22Rv1 (cell line): ENCODE measurements at regions not wholly inside any gene's neighbourhood (a gene's known extent, or its start where the extent isn't known, plus 50 kb on each side); places are given as distances from the start of the nearest gene placed in this dataset.

Experiments
- H3K27ac ChIP-seq: fragments of 450-650 bp; 2 replicates; pipeline ENCODE4 v1.5.1; 2017
- CTCF ChIP-seq: fragments of 450-650 bp; IDR thresholded peaks from 2 replicates; pipeline ENCODE4 v1.5.1; 2017; ENCODE audit warnings: mild to moderate bottlenecking
- ZFX ChIP-seq: fragments of 450-650 bp; IDR thresholded peaks from 2 replicates; pipeline ENCODE4 v1.6.1; 2017; ENCODE audit warnings: antibody characterized with exemption, borderline replicate concordance

GRCh38 chr20:53876470-53876869 lies 193.9 kb downstream of the BCAS1 start:
- TF ChIP-seq CTCF (no peak), ZFX (no peak)
- H3K27ac ChIP-seq, result no peak overlapping the region

- TF ChIP-seq CTCF (no peak), ZFX (no peak)
- H3K27ac ChIP-seq, result no peak overlapping the region
These were observed 194.9 kb downstream of the BCAS1 start for GRCh38 chr20:53875452-53875851.

- TF ChIP-seq CTCF (no peak), ZFX (no peak)
- H3K27ac ChIP-seq, result no peak overlapping the region
These were observed 195.7 kb downstream of the BCAS1 start for GRCh38 chr20:53874706-53875105.

GRCh38 chr20:53874104-53874503 lies 196.3 kb downstream of the BCAS1 start:
- no peak for TF ChIP-seq ZFX
- TF ChIP-seq CTCF, result no peak
- no peak overlapping the region for H3K27ac ChIP-seq

GRCh38 chr20:53873230-53873604 lies 197.2 kb downstream of the BCAS1 start:
- TF ChIP-seq CTCF (no peak), ZFX (no peak)
- no peak overlapping the region for H3K27ac ChIP-seq

GRCh38 chr20:53872561-53873229 lies 197.7 kb downstream of the BCAS1 start:
- H3K27ac ChIP-seq, result no peak overlapping the region
- no peak for TF ChIP-seq CTCF

GRCh38 chr20:53872081-53872541 lies 198.3 kb downstream of the BCAS1 start:
- TF ChIP-seq CTCF, result no peak
- no peak for TF ChIP-seq ZFX
- H3K27ac ChIP-seq, result no peak overlapping the region
